Ishikawa (cell line): ENCODE measurements at regions not wholly inside any gene's neighbourhood (a gene's known extent, or its start where the extent isn't known, plus 50 kb on each side); places are given as distances from the start of the nearest gene placed in this dataset.

Experiments used
- EGR1 ChIP-seq: IDR thresholded peaks from 2 replicates; pipeline ENCODE4 v1.6.1; 2012
- FOXM1 ChIP-seq: IDR thresholded peaks from 2 replicates; pipeline ENCODE4 v1.6.1; 2012; ENCODE audit warnings: low read depth, borderline replicate concordance
- NFIC ChIP-seq: IDR thresholded peaks from 2 replicates; pipeline ENCODE4 v1.6.1; 2012
- TCF12 ChIP-seq: IDR thresholded peaks from 2 replicates; pipeline ENCODE4 v1.6.1; 2012; ENCODE audit warnings: low read depth
- TF ChIP-seq, protein P1 (sequence below): IDR thresholded peaks from 2 replicates; pipeline ENCODE4 v1.6.1; 2012

DNA sequence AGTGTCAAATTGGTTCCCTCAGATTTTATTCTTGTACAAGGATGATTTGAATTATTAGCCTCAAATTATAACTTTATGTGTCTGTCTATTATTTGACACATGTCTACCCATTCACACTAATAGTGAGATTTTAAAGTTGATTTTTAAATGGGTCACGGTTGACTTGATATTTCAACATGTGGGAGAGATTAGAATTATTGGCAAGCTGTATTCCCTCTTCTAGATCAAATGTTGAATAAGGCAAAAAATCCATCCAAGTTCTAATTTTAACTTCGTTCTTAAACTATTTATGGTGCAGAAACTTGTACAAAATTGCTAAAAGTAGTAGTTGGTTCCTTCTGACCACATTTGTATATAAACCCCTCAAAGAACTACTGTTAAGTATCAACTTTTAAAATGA, 1498.0 kb downstream of the STIM2 start:
- TF ChIP-seq NFIC (no peak), EGR1 (no peak), TCF12 (no peak), FOXM1 (no peak)
- TF ChIP-seq, protein P1, sequence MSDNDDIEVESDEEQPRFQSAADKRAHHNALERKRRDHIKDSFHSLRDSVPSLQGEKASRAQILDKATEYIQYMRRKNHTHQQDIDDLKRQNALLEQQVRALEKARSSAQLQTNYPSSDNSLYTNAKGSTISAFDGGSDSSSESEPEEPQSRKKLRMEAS, result no peak
